Endodermal cell (in vitro differentiated cells): ENCODE measurements at regions not wholly inside any gene's neighbourhood (a gene's known extent, or its start where the extent isn't known, plus 50 kb on each side); places are given as distances from the start of the nearest gene placed in this dataset.

Experiments used
- DNase-seq: peaks from one replicate; pipeline ENCODE4 v3.0.0-alpha.2; 2017
- H3K27ac ChIP-seq: 2 replicates; pipeline ENCODE4 v1.5.1; 2013; ENCODE audit warnings: mild to moderate bottlenecking, low read depth, low read length, moderate library complexity
- H3K27me3 ChIP-seq: 2 replicates; pipeline ENCODE4 v1.6.1; 2013; ENCODE audit warnings: mild to moderate bottlenecking, low read length, moderate library complexity; ENCODE audit not compliant: insufficient read depth, control insufficient read depth, poor library complexity, severe bottlenecking
- H3K36me3 ChIP-seq: 2 replicates; pipeline ENCODE4 v1.7.0; 2013; ENCODE audit warnings: mild to moderate bottlenecking, low read length, moderate library complexity; ENCODE audit not compliant: control insufficient read depth, insufficient read depth
- H3K4me1 ChIP-seq: one replicate; pipeline ENCODE4 v1.7.0; 2013; ENCODE audit warnings: low read length; ENCODE audit not compliant: control insufficient read depth, insufficient read depth
- H3K4me3 ChIP-seq: 2 replicates; pipeline ENCODE4 v1.5.1; 2013; ENCODE audit warnings: mild to moderate bottlenecking, low read length, moderate library complexity
- H3K9ac ChIP-seq: 2 replicates; pipeline ENCODE4 v1.6.1; 2013; ENCODE audit warnings: mild to moderate bottlenecking, low read length, moderate library complexity; ENCODE audit not compliant: poor library complexity, severe bottlenecking; ENCODE audit errors: extremely low read depth
- H3K9me3 ChIP-seq: 2 replicates; pipeline ENCODE4 v1.6.1; 2013; ENCODE audit warnings: mild to moderate bottlenecking, low read length, moderate library complexity; ENCODE audit not compliant: control insufficient read depth
- H3K27ac Mint-ChIP-seq: 2 replicates; pipeline ENCODE4 v1.8.0; 2020; ENCODE audit warnings: mixed read lengths
- H3K27me3 Mint-ChIP-seq: 2 replicates; pipeline ENCODE4 v1.8.0; 2021; ENCODE audit warnings: mild to moderate bottlenecking, mixed read lengths; ENCODE audit not compliant: insufficient read depth
- H3K36me3 Mint-ChIP-seq: 2 replicates; pipeline ENCODE4 v1.8.0; 2020; ENCODE audit warnings: low read depth, mixed read lengths
- H3K4me1 Mint-ChIP-seq: 2 replicates; pipeline ENCODE4 v1.8.0; 2020; ENCODE audit warnings: mixed read lengths
- H3K4me3 Mint-ChIP-seq: 2 replicates; pipeline ENCODE4 v1.8.0; 2020; ENCODE audit warnings: mild to moderate bottlenecking, moderate library complexity, mixed read lengths
- H3K9me3 Mint-ChIP-seq: 2 replicates; pipeline ENCODE4 v1.8.0; 2020; ENCODE audit warnings: mild to moderate bottlenecking, mixed read lengths
- WGBS, 2 experiments: methylation state at CpG; one replicate each; pipeline versions ENCODE4 v1.1.5 to v1.1.7; 2013; ENCODE audit warnings: missing lambda C conversion rate in 2 of 2, mixed read lengths in 1 of 2; ENCODE audit not compliant: insufficient coverage in 1 of 2, insufficient read length in 1 of 2; 5-methylcytosine and 5-hydroxymethylcytosine counted together
- TF ChIP-seq, protein P1 (sequence below): fragments of 200-600 bp; sonication (generic); conservative IDR thresholded peaks from 2 replicates; pipeline ENCODE4 v1.5.0; 2021; ENCODE audit warnings: antibody characterized with exemption, mild to moderate bottlenecking

GRCh38 chr1:191634801-191635508 lies 523.3 kb upstream of the RGS18 start:
- Histone ChIP-seq H3K9me3 (peaks cover 8% of the 10 kb centered on the region), H3K36me3 (no peaks in the 10 kb centered on the region), H3K4me1 (no peaks in the 10 kb centered on the region), H3K4me3 (no peak overlapping the region), H3K27me3 (no peaks in the 10 kb centered on the region), H3K27ac (no peak overlapping the region), H3K9ac (no peak overlapping the region)
- Mint-ChIP-seq H3K27me3 (no peaks in the 10 kb centered on the region), H3K4me3 (no peak overlapping the region), H3K36me3 (no peaks in the 10 kb centered on the region), H3K27ac (no peak overlapping the region), H3K9me3 (no peaks in the 10 kb centered on the region), H3K4me1 (peaks cover 8% of the 10 kb centered on the region)
- TF ChIP-seq, protein P1, sequence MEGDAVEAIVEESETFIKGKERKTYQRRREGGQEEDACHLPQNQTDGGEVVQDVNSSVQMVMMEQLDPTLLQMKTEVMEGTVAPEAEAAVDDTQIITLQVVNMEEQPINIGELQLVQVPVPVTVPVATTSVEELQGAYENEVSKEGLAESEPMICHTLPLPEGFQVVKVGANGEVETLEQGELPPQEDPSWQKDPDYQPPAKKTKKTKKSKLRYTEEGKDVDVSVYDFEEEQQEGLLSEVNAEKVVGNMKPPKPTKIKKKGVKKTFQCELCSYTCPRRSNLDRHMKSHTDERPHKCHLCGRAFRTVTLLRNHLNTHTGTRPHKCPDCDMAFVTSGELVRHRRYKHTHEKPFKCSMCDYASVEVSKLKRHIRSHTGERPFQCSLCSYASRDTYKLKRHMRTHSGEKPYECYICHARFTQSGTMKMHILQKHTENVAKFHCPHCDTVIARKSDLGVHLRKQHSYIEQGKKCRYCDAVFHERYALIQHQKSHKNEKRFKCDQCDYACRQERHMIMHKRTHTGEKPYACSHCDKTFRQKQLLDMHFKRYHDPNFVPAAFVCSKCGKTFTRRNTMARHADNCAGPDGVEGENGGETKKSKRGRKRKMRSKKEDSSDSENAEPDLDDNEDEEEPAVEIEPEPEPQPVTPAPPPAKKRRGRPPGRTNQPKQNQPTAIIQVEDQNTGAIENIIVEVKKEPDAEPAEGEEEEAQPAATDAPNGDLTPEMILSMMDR, result no peak
- 96% methylated on average over 3 of the region's 3 CpGs; no CpG with 5 or more reads in 1 of the 2 experiments for WGBS, 2 experiments
- DNase-seq, result no peak

DNA sequence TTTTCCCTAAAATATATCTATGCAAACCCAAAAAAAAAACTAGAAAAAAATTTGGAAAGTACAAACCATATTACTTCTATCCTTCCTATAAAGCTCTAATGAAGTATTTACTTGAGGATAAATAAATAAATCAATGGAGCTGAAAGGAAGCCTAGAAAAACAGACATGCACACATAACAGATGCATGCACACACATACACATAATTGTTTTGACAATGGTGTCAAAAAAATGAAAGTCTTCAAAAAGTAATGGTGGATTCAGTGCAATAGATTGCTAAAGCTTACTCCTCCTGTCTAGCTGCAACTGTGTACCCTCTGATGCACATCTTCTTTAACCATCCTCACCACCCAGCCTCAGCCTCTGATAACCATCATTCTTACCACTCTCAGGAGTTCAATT lies 521.9 kb upstream of the RGS18 start:
- Mint-ChIP-seq H3K27me3 (no peaks in the 10 kb centered on the region), H3K36me3 (no peaks in the 10 kb centered on the region), H3K4me1 (peaks cover 3% of the 10 kb centered on the region), H3K4me3 (no peak overlapping the region), H3K27ac (no peak overlapping the region), H3K9me3 (no peaks in the 10 kb centered on the region)
- DNase-seq, result no peak
- Histone ChIP-seq H3K4me3 (no peak overlapping the region), H3K9me3 (no peaks in the 10 kb centered on the region), H3K36me3 (no peaks in the 10 kb centered on the region), H3K27me3 (no peaks in the 10 kb centered on the region), H3K9ac (no peak overlapping the region), H3K27ac (no peak overlapping the region), H3K4me1 (no peaks in the 10 kb centered on the region)
- TF ChIP-seq, protein P1, result no peak

DNA sequence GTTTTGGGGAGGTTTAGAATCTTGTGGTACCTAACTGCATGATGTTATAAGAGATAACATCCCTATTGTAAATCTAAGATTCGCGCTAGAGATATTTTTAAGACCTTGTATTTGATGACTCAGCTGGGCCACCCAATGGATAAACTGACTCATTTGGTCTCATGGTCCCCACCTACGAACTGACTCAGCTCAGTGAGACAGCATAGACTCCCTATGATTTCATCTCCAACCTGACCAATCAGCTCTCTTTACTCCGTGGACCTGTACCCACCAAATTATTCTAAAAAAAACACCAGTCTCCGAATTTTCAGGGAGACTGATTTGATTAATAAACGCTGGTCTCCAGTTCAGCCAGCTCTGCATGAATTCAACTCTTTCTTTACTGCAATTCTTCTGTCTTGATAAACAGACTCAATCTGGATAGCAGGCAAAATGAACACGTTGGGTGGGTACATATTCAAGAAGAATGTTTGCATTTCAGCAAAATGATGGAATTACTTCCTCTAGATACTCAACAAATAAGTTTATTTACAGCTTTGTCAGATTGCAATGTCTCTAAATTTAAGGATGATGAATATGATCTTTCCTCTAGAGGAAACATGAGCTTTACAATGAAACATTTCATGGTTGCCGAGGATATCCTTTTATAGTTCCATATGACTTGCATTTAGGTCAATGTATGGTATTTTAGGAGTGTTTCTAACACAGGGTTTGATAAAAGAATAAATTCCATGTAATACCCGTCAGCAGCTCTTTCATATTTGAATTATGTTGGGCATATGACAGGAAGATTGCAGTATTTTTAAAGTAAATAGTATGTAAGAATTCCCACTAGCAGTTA lies 516.6 kb upstream of the RGS18 start:
- H3K36me3 ChIP-seq, result no peaks in the 10 kb centered on the region
- Mint-ChIP-seq H3K4me1 (no peaks in the 10 kb centered on the region), H3K4me3 (no peak overlapping the region), H3K27me3 (no peaks in the 10 kb centered on the region), H3K27ac (no peak overlapping the region), H3K36me3 (no peaks in the 10 kb centered on the region), H3K9me3 (no peaks in the 10 kb centered on the region)
- 85 to 92% methylated on average over 4 to 9 of the region's 9 CpGs for WGBS, 2 experiments
- no peak overlapping the region for H3K27ac ChIP-seq
- no peak overlapping the region for H3K4me3 ChIP-seq
- no peaks in the 10 kb centered on the region for H3K4me1 ChIP-seq
- no peaks in the 10 kb centered on the region for H3K27me3 ChIP-seq
- TF ChIP-seq, protein P1, result no peak
- DNase-seq, result no peak
- no peak overlapping the region for H3K9ac ChIP-seq
- H3K9me3 ChIP-seq, result no peaks in the 10 kb centered on the region
